IgD-negative memory B cell (primary cell): ENCODE measurements at regions not wholly inside any gene's neighbourhood (a gene's known extent, or its start where the extent isn't known, plus 50 kb on each side); places are given as distances from the start of the nearest gene placed in this dataset.
A peak's percentile ranks its signal among the peaks of the same experiment; 100 is the strongest.

ENCODE experiments used
- H3K27ac Mint-ChIP-seq, 3 donors: one replicate each; pipeline ENCODE4 v1.8.0; 2020 to 2022; ENCODE audit warnings: mild to moderate bottlenecking in 3 of 3, mixed read lengths in 3 of 3, moderate library complexity in 1 of 3
- H3K27me3 Mint-ChIP-seq: one replicate; pipeline ENCODE4 v1.8.0; 2021; ENCODE audit warnings: mixed read lengths
- H3K36me3 Mint-ChIP-seq: one replicate; pipeline ENCODE4 v1.8.0; 2020; ENCODE audit warnings: mild to moderate bottlenecking, mixed read lengths
- H3K4me1 Mint-ChIP-seq, 3 donors: one replicate each; pipeline ENCODE4 v1.8.0; 2020 to 2022; ENCODE audit warnings: mixed read lengths in 3 of 3, mild to moderate bottlenecking in 1 of 3
- H3K4me3 Mint-ChIP-seq, 4 donors: one replicate each; pipeline ENCODE4 v1.8.0; 2020 to 2022; ENCODE audit warnings: mild to moderate bottlenecking in 4 of 4, mixed read lengths in 4 of 4, moderate library complexity in 3 of 4
- H3K9me3 Mint-ChIP-seq, 3 donors: one replicate each; pipeline ENCODE4 v1.8.0; 2020 to 2021; ENCODE audit warnings: mixed read lengths in 3 of 3, mild to moderate bottlenecking in 1 of 3

- Mint-ChIP-seq H3K9me3 (no peaks in the 10 kb centered on the region), H3K27ac (peak overlapping the region; percentile 28 to 92 (median 63)), H3K4me3 (peak overlapping the region; percentile 12 to 89 (median 51)), H3K36me3 (no peaks in the 10 kb centered on the region), H3K27me3 (no peaks in the 10 kb centered on the region), H3K4me1 (peaks cover 21% of the 10 kb centered on the region in 3 donors)
Observed at GRCh38 chr6:154682633-154683125, 50.5 kb upstream of the SCAF8 start.
